RPMI8226 (cell line): ENCODE measurements at regions not wholly inside any gene's neighbourhood (a gene's known extent, or its start where the extent isn't known, plus 50 kb on each side); places are given as distances from the start of the nearest gene placed in this dataset.
"Not testable (repeated sequence)": the region's sequence is repeated elsewhere in the genome, so short reads cannot be mapped to it uniquely, and the experiment has no call there.

Experiments used
- DNase-seq: peaks from one replicate; pipeline ENCODE4 v3.0.0-alpha.2; 2015

DNA sequence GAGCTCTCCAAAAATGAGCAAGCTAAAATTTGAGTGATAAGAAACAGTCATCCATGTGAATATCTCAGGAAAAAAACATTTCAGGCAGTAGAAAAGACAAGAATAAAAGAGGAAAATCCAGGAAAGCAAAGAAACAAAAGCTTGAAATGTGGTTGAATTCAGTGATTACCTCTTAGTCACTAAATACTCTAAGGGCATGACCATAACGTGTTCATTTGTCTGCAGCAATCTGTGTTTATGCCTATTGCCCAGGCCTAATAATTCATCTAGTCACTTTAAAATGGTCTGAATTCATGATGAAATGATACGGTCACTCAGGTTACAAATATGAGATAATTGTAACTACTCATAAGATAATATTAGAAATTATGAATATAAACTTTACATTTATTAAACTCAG lies 837.9 kb downstream of the STPG2 start:
- no peak for DNase-seq

DNA sequence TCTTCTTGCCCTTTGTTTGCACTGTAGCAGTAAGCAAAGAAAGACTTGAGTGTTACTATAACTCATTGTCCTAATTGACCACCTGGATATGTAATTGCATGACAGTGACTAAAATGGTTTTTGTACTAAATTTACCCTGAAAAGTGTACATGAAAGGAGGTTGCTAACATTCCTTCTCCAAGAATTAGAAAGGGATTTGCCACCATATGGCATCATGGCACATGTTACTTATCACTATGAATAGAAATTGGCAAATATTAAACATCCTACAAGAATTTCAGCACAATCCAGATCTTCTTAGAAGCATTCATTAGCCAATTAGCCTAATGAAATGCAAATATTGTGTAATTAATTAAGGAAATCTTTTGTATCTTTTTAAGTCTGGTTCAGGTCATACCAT lies 834.2 kb downstream of the STPG2 start:
- no peak for DNase-seq

- DNase-seq: no peak
Observed at GRCh38 chr4:97317201-97317600, 826.1 kb downstream of the STPG2 start.

DNA sequence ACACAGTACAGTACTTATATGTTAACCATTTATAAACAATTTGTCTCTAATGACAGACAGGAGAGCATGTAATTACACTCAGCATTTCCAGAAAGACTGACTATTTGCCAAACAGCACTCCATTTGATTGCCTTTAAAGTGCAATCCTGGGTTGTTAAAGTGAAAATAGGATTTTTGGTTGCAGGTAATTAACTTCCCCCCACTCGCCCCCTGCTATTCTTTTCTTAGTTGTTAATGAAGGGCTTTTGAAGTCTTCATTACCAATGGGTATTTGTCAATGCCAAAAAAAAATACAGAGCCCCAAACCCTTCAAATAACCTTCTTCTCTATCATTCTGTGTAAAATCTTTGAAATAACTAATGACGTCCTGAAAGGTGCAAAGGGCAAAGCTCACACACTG lies 825.6 kb downstream of the STPG2 start:
- no peak for DNase-seq

- DNase-seq: not testable (repeated sequence)
Observed at GRCh38 chr4:97325751-97326150, 817.5 kb downstream of the STPG2 start.

- DNase-seq: no peak
Observed at GRCh38 chr4:97330917-97331316, 812.4 kb downstream of the STPG2 start.

- DNase-seq: no peak
Observed at GRCh38 chr4:97334348-97334747, 808.9 kb downstream of the STPG2 start.

DNA sequence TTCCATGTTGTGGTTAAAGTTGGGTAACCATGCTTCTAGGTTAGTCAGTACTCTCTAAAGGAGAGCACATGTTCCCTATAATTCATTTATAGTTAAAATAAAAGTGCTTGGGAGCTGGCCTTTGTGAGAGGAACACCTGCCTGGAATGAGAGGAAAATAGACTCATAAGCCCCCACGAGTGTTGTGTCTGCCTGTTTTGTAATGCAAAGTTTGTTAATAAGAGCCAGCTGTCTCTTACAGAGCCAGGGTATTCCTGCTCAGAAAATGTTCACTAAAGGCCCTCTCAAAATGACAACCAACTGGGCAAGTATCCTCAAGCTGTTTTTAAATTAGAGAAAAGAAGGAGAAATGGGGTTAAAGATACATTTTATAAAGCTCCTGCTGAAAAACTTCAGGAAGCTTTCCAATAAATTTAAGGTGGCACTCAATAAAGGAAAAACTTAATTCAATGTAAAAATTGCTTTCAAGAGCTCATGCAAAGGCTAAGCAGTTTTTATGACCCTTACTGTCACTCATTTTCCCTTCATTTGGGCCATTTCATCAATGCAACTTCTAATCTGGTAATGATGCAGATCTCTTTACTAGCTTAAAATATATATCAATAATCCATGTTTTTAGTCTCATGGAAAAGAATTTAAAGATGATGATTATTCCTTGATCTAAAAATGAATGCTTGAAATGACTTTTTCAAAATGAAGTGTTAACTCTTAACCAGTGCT lies 793.6 kb downstream of the STPG2 start:
- no peak for DNase-seq

DNA sequence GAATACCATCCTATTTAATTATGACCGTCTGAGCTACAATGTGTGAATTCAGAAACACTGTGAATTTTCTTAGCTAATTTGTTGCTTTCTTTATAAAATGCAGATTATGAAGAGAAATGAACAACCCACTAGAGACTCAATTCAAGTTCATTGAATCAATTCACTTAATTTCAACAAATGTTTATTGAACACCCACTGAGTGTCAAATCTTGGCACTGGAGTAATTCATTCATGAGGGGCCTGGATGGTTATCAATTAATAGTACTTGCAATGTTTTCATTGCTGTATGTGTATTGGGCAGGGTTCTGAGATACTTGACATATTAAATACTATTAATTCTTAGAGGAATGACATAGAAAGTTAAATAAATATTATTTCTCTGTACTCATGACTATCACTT lies 789.4 kb downstream of the STPG2 start:
- DNase-seq: no peak

- DNase-seq: no peak
Observed at GRCh38 chr4:97359826-97360225, 783.5 kb downstream of the STPG2 start.

DNA sequence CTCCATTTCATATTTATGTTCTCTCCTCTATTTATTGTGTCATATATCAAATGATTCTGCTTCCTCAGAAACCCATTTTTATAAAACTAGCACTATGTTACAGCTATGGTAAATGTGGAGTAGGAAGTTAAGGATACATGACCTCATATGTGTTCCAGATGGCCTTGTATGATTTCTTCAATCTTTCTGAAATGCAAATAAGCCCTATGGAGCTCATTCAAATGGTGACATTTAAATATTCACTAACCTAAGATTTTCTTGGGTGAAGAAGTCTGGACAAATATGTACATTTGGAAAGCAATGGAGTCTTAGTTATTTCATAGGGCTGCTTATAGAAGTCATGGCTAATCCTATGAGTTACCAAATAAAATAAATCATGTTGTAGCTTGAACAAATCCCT lies 782.5 kb downstream of the STPG2 start:
- no peak for DNase-seq

DNA sequence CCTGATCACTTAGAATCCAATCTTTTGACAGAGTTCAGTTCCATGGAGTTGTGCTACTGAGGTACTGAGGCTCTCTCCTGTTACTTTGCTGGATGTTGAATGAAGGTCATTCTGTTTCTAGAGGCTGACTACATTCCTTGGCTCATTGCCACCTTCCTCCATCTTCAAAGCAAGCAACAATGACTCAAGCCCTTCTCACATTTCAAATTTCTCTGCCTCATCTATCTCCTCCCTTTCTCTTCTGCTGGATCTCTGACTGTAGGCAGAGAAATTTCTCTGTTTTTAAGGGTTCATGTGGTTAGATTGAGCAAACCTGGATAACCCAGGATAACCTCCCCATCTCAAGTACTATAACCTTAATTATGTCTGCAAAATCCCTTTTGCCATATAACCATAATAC lies 775.4 kb downstream of the STPG2 start:
- DNase-seq: no peak

GRCh38 chr4:97370568-97370967 lies 772.7 kb downstream of the STPG2 start:
- DNase-seq: no peak

DNA sequence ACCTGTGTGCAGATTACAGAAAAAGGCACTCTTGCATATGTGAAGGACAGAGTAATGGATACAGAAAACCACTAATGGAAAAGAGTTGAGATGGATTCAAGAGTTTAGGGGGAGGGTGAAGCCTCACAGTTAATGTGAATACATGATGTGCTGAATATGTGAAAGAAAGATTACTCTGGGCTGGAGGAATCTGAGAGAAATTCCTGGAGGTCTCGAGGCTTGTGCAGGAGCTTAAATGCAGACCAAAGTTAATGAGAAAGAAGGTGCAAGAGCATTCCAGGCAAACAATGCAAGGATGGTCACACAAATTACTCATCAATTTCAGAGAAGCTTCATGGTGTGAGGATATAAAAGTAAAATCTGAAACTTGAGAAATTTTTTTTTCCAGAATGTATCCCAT lies 768.8 kb downstream of the STPG2 start:
- no peak for DNase-seq

- no peak for DNase-seq
Observed at GRCh38 chr4:97386969-97387368, 756.3 kb downstream of the STPG2 start.

DNA sequence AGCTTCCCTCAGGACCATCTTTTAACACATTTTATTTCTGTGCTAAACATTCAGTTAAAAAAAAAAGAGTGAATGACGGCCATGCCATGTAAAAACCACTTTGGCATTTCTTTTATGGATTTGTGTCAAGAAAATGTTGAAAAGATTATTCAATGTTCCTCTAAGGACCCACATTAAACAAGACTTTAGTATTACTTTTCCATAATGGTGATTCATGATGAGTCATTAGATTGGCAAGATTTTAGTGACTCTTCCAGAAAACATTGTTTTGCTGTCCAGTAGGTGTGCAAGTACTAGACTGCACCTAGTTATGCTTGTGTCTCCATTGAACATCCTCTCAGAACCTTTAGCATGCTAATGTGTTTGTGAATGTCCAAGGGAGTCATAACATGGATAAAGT lies 748.6 kb downstream of the STPG2 start:
- DNase-seq: no peak

DNA sequence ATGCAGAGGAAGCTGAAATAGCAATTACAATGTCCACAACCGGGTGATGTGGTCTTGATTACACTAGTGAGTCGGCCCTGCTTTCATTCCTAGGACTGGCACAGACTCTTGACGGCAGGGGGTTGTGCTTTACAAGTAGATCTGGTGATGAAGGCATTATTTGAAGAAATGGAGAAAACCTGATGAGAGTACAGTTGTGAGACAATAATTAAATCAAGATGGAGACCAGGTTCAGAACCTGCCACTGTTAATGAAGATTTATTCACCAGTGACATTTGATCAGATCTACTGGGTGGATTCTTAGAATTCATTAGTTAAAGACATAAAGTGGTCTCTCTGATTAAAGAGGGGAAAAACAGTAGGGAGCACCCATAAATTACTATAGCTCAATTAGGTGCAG lies 747.2 kb downstream of the STPG2 start:
- DNase-seq: no peak

DNA sequence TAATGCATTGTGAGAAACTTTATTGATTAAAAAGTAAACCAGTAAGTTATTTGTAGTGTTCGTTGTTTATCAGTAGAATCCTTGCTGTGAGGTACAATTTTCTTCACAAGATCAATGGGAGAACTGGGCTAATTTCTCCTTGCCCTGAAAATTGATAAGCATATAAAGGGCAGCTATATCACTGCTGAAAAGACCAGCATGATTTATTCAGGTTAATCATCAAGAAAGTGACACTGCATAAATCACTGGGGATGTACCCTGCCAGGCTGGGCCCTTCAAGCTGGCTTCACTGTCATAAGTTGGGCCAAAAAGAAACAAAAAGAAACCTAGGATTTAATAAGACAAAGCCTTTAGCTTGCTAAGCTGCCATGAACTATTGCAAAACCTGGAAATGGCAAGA lies 746.7 kb downstream of the STPG2 start:
- DNase-seq: no peak

DNA sequence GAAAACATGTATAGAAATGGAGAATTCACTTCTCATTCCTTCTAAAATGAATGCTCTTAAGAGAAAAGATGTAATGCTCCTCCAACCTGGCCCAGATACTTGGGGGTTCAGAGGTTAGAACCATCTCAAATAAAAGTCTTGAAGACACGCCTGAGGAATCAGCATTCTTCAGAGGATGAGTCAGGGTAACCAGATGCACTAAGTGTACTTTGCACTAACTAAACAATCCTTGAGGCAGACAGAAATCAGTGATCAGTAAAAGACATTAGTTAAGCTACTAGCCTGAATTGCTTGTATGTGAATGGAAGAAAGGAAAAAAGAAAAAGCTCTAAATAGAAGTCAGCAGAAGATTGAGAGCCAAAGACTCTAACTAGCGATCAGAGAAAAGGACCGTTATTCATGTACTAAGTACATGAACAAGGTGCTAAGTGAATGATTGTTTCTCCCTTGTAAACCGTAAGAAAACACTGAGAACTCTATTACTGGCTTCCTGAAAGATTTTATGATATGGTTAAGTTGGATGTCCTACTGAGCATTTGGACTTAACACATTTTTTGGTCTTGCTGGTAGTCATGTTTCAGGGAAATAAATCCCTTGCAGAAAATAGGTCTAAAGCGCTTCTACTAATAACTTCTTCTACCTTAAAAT lies 738.3 kb downstream of the STPG2 start:
- DNase-seq: no peak

DNA sequence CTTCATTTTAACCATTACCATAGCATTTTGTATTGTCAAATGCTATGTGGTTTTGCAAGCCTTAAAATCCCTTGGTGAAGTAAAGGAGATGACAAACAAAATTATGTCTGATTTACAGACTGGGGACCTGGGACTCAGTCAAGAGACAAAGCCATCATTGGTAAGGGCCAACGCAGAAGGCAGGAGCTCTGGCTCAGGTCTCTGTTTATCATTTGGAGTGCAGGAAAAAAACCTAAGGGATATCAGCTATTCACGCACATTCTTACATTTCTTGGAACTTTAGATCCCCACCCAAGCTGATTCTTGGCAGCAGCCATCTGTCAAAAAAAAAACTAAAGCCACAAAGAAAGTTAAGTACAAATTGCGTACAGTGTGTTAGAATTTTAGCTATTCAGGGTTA lies 731.9 kb downstream of the STPG2 start:
- DNase-seq: no peak

DNA sequence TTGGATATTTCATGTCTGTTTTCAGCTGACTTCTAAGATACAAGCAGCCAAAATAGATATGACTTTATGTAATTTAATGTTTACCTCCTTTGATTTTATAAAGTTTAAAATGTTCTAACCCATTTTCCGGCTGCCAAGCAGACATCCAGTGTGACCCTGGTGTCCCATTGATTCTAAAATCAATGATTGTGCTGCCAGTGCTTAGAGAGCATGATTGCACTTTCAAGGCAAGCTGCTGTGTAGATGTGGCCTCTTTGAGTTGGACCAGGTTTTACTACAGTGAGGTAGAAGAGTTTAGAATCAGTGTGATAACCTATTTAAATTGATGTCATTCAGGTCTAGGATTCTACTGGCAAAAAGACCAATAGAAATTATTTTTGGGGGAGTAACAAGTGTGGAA lies 730.9 kb downstream of the STPG2 start:
- DNase-seq: no peak

GRCh38 chr4:97414161-97414560 lies 729.1 kb downstream of the STPG2 start:
- no peak for DNase-seq

DNA sequence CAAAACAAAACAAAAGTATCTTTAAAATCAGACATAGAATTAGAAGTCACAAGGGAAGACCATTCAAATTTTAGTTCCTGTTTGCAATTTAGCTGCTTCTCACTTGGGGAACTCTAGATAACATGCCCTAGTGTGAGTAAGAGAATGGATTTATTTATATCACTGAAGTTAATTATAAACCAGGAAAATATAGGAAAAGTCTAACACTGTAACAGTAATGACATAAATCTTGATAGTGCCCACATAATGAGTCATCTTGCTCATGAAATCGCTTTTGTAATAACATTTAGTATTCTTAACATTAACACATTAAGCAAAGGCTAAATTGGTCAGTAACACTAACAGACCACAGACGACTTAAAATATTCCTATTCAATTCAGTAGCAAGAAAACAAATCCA lies 710.7 kb downstream of the STPG2 start:
- DNase-seq: no peak

DNA sequence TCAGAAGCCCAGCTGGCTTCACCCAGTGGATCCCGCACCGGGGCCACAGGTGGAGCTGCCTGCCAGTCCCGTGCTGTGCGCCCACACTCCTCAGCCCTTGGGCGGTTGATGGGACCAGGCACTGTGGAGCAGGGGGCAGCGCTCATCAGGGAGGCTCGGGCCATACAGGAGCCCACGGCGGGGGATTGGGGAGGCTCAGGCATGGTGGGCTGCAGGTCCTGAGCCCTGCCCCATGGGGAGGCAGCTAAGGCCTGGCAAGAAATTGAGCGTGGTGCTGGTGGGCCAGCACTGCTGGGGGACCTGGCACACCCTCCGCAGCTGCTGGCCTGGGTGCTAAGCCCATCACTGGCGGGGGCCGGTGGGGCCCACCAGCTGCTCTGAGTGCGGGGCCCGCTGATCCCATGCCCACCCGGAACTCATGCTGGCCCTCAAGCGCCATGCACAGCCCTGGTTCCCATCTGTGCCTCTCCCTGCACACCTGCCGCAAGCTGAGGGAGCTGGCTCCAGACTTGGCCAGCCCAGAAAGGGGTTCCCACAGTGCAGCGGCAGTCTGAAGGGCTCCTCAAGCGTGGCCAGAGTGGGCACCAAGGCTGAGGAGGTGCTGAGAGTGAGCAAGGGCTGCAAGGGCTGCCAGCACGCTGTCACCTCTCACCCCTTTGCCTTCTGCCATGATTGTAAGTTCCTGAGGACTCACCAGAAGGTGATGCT lies 705.1 kb downstream of the STPG2 start:
- DNase-seq: not testable (repeated sequence)
